ENCODE measurements at regions not wholly inside any gene's neighbourhood (a gene's known extent, or its start where the extent isn't known, plus 50 kb on each side); places are given as distances from the start of the nearest gene placed in this dataset.
"Not testable (repeated sequence)": the region's sequence is repeated elsewhere in the genome, so short reads cannot be mapped to it uniquely, and the experiment has no call there.

DNA sequence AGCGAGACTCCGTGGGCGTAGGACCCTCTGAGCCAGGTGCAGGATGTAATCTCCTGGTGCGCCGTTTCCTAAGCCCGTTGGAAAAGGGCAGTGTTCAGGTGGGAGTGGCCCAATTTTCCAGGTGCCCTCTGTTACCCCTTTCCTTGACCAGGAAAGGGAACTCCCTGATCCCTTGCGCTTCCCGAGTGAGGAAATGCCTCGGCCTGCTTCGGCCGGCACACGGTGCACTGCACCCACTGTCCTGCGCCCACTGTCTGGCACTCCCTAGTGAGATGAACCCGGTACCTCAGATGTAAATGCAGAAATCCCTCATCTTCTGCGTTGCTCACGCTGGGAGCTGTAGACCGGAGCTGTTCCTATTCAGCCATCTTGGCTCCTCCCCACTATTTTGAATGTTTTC lies 81.7 kb upstream of the NUDT6 start:
- TF ChIP-seq, protein P1, sequence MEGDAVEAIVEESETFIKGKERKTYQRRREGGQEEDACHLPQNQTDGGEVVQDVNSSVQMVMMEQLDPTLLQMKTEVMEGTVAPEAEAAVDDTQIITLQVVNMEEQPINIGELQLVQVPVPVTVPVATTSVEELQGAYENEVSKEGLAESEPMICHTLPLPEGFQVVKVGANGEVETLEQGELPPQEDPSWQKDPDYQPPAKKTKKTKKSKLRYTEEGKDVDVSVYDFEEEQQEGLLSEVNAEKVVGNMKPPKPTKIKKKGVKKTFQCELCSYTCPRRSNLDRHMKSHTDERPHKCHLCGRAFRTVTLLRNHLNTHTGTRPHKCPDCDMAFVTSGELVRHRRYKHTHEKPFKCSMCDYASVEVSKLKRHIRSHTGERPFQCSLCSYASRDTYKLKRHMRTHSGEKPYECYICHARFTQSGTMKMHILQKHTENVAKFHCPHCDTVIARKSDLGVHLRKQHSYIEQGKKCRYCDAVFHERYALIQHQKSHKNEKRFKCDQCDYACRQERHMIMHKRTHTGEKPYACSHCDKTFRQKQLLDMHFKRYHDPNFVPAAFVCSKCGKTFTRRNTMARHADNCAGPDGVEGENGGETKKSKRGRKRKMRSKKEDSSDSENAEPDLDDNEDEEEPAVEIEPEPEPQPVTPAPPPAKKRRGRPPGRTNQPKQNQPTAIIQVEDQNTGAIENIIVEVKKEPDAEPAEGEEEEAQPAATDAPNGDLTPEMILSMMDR (IDR thresholded peaks at IDR 0.05) = not testable (repeated sequence)
- TF ChIP-seq POLR2A (IDR thresholded peaks at IDR 0.05) = not testable (repeated sequence)
